GM21381 (cell line): ENCODE measurements at regions not wholly inside any gene's neighbourhood (a gene's known extent, or its start where the extent isn't known, plus 50 kb on each side); places are given as distances from the start of the nearest gene placed in this dataset.

Experiments
- ATAC-seq: cut with Tn5 transposase; IDR thresholded peaks from one replicate; pipeline ENCODE4 v1.9.1; 2021; ENCODE audit warnings: mild to moderate bottlenecking, moderate library complexity; ENCODE audit not compliant: unreplicated experiment

DNA sequence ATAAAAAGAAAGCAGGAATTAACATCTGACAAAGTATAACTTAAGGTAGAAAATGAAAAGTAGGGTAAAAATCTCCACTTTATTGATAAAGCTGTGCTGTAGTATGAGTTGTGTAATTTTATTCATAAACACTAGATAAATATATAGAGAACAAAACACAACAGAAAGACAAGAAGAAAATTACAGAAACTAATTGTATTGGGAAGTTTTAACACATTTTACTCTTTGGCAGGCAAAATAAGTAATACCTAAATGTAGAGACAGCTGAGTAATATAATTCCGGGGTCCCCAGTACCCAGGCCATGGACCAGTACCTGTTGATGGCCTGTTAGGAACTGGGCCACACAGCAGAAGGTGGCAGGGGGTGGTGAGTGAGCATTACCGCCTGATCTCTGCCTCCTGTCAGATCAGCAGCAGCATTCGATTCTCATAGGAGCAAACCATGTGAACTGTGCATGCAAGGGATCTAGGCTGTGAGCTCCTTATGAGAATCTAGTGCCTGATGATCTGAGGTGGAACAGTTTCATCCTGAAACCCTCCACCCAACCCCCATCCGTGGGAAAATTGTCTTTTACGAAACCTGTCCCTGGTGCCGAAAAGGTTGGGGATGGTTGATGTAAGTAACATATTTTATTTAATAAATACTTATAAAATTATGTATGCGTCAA is 84.4 kb upstream of the ETV6 start:
- no peak for ATAC-seq

- no peak for ATAC-seq
Observed at GRCh38 chr12:11565752-11566151, 83.7 kb upstream of the ETV6 start.

- ATAC-seq = peak; percentile 22
Observed at GRCh38 chr12:11568155-11568761, 81.2 kb upstream of the ETV6 start.

DNA sequence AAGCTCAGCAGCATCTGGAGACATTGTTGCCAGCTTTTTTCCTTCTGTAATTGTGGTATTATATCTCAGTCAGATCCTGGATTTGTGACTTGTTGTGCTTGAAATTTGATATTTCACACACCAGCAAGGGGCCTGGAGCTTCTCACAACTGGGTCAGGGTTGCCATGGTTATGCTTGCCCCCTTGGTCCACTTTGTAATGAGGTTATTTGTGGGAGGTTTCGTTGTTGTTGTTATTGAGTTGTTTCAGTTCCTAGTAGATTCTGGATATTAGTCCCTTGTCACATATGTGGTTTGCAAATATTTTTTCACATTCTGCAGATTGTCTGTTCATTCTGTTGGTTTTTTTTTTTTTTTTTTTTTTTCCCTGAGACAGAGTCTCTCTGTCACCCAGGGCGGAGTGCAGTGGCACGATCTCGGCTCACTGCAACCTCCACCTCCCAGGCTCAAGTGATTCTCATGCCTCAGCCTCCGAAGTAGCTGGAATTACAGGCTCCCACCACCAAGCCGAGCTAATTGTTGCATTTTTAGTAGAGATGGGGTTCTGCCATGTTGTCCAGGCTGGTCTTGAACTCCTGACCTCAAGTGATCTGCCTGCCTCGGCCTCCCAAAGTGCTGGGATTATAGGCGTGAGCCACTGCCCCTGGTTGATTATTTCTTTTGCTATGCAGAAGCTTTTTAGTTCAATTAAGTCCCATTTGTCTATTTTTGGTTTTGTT is 80.6 kb upstream of the ETV6 start:
- peak; percentile 82 for ATAC-seq

GRCh38 chr12:11569716-11570115 is 79.8 kb upstream of the ETV6 start:
- ATAC-seq = no peak

DNA sequence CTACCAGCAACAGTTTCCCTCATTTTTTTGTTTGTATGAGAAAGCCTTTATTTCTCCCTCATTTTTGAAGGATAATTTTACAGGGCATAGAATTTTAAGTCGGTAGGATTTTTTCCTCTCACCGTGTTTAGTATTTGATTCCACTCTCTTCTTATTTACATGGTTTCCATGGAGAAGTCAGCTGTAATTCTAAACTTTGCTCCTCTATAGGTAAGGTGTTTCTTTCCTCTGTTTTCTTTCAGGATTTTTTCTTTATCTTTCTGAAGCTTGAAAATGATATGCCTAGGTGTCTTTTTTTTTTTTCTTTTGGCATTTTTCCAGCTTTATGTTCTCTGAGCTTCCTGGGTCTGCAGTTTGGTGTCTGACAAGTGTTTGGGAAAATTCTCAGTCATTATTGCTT is 75.6 kb upstream of the ETV6 start:
- ATAC-seq = no peak

- ATAC-seq = peak; percentile 37
Observed at GRCh38 chr12:11576104-11576503, 73.4 kb upstream of the ETV6 start.

DNA sequence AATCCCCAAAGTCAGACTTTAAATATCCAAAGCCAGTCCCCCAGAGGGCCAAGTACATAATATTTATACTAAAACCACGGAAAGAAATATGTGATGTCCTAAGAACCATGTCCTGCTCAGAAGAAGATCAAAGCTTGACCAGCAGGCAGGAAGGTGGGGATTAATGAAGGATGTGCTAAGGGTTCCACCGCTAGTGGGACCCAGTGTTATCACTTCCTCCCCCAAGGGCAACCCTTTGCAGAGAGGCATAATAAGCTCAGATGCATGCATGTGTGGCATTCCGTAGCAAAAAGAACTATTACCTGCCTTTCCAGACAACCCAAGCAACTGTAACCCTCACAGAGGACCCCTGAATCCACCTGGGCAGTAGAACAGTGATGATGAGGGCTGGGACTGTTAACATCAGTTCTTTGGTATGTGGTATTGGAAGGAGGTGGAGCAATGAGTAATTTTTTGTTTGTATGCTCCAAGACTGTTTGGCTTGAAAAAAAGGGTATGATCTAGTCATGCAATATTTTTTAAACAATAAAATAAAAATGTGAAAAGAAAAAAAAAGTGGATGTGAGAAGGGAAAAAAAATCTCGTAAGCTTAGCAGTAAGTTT is 71.7 kb upstream of the ETV6 start:
- no peak for ATAC-seq

- peak; percentile 45 for ATAC-seq
Observed at GRCh38 chr12:11578461-11578993, 70.9 kb upstream of the ETV6 start.

DNA sequence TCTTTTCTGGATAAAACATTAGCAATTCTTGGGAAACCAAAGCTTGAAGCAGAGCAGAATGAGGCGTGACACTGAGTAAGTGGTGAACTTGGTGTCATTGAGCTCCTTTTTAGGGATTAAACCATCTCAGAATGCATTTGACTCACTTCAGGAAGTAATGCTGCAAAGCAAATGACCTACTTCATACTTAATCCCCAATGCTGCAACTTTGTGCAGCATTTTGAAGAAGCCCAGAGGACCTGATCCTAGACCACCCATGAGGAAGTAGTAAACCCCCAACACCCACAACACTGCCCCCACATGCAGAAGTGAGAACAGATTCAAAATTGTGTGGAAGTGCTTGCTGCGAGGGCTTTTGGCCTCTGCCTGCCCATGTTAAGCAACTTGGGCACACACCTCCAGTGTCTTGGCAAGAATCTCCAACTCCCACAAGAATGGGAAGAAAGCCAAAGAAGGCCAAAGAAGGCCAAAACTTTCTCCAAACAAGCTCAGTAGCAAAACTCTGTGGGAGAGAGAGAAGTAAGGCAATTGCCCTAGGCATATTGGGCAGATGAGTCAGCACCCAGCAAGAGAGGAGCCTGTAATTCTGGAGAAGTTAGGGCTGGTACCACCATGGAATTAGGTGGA is 69.2 kb upstream of the ETV6 start:
- ATAC-seq = no peak

- ATAC-seq = no peak
Observed at GRCh38 chr12:11581179-11581755, 68.2 kb upstream of the ETV6 start.

DNA sequence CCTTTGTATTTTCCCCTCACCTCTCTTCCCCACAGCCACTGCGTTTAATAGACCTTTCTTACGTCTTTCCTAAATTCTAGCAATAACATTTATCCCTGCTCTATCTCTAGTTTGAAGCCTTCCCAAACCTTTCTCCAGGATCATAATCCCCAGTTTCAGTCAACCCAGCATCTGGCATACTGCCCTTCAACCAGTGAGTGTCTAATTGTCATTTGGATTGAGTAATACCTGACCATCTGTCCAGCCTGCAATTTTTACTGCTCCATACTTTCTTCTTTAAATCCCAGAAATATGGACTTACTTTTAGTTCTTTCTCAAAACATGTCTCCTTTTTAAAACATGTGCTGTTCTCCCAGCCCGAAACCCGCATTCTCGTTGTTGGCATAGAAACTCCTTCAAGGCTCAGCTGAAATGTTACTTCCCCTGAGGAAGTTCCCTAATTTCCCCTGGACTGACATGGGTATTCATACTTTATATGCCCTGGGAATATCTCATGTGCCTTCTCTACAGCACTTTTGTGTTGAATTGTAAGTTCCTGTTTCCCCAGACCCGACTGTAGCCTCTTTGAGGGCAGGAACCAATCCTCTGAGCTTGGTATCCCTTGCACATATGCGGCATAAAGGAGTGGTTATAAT is 65.1 kb upstream of the ETV6 start:
- ATAC-seq = no peak

GRCh38 chr12:11592484-11592883 is 57.0 kb upstream of the ETV6 start:
- ATAC-seq = no peak

- no peak for ATAC-seq
Observed at GRCh38 chr12:11593013-11593412, 56.5 kb upstream of the ETV6 start.

DNA sequence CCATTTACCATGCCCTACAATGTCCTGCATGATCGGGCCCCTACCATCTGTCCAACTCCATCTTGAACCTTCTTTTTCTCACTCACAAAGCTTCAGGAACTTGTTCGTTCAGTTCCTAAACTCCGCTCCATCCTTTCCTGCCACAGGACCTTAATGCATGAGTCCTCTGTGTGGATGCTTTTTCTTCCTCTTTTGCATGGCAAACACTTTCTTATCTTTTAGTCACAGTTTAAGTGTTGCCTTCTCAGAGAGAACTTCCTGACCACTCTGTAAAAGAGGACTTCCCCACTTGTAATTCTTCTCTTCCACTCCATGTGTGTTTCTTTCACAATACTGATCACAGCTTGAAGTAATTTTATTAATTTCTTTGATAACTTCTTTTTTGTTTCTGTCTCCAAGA is 54.4 kb upstream of the ETV6 start:
- ATAC-seq = no peak

DNA sequence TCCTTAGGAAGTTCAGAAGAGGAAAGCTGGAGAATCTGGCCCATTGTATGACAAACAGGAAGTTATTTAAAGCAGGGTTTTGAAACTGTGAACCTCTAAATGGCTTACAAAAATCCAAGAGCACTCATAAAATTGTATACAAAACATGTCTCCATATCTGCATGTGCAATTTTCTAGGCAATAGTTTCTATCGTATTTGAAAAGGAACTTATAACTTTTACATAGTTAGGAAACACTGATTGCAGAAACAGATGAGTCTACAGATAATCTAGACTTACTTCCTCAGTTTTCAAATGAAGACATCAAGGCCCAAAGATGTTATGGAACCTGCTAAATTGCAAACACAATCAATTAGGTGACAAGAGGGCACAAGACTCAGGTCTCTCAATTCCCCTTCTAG is 53.3 kb upstream of the ETV6 start:
- no peak for ATAC-seq

GRCh38 chr12:11598900-11599299 is 50.6 kb upstream of the ETV6 start:
- ATAC-seq = no peak
